C4-2B (cell line): ENCODE measurements at regions not wholly inside any gene's neighbourhood (a gene's known extent, or its start where the extent isn't known, plus 50 kb on each side); places are given as distances from the start of the nearest gene placed in this dataset.

Experiments used
- ZFX ChIP-seq: fragments of 450-650 bp; IDR thresholded peaks from 2 replicates; pipeline ENCODE4 v1.6.1; 2017
- TF ChIP-seq, protein P1 (sequence below): fragments of 450-650 bp; conservative IDR thresholded peaks from 2 replicates; pipeline ENCODE4 v1.5.1; 2017; ENCODE audit warnings: mild to moderate bottlenecking

DNA sequence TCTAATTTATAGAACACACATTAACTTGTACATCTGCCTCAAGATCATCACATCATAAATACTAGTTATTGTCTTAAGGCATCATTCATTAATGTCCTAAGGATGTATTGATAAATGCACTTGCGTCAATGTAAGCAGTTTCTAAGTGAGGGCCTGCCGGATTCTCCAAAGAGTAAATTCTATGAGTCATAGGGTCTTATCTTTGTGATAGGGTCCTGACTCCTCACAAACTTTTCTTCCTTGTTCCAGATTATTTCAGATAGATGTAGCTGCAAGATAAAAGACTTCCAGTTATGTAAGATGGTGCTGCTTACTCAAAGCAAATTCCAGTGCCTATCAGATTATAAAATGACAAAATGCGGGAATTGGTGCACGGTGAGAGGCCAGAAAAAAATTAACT lies 315.0 kb upstream of the SLC39A10 start:
- TF ChIP-seq, protein P1, sequence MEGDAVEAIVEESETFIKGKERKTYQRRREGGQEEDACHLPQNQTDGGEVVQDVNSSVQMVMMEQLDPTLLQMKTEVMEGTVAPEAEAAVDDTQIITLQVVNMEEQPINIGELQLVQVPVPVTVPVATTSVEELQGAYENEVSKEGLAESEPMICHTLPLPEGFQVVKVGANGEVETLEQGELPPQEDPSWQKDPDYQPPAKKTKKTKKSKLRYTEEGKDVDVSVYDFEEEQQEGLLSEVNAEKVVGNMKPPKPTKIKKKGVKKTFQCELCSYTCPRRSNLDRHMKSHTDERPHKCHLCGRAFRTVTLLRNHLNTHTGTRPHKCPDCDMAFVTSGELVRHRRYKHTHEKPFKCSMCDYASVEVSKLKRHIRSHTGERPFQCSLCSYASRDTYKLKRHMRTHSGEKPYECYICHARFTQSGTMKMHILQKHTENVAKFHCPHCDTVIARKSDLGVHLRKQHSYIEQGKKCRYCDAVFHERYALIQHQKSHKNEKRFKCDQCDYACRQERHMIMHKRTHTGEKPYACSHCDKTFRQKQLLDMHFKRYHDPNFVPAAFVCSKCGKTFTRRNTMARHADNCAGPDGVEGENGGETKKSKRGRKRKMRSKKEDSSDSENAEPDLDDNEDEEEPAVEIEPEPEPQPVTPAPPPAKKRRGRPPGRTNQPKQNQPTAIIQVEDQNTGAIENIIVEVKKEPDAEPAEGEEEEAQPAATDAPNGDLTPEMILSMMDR, result no peak
- no peak for TF ChIP-seq ZFX
